Naive thymus-derived CD4-positive, alpha-beta T cell (primary cell): ENCODE measurements at regions not wholly inside any gene's neighbourhood (a gene's known extent, or its start where the extent isn't known, plus 50 kb on each side); places are given as distances from the start of the nearest gene placed in this dataset.

Source experiments
- ATAC-seq: fragments of 150-1000 bp; cut with Tn5 transposase; 2 replicates; pipeline ENCODE4 v1.10.0; 2021; ENCODE audit warnings: mild to moderate bottlenecking, moderate library complexity
- CTCF ChIA-PET: fragments of 350-600 bp; sonication (Branson Sonifier 250); formaldehyde crosslinking; loops from one replicate; lab custom pipeline; 2021; ENCODE audit warnings: antibody characterized with exemption; lab: Charles Lee
- POLR2A ChIA-PET: fragments of 350-600 bp; sonication (Branson Sonifier 250); formaldehyde crosslinking; loops from one replicate; lab custom pipeline; 2021; ENCODE audit warnings: antibody characterized with exemption, inconsistent platforms; lab: Charles Lee
- DNase-seq, 9 donors: peaks; one replicate each; pipeline versions ENCODE4 v3.0.0 to v3.0.0-alpha.2; 2020 to 2022; ENCODE audit warnings: mixed read lengths in 1 of 9
- H3K27ac ChIP-seq: one replicate; pipeline ENCODE4 v1.7.0; 2013; ENCODE audit warnings: mild to moderate bottlenecking, low read depth, low read length, moderate library complexity
- H3K27me3 ChIP-seq, 2 donors: one replicate each; pipeline ENCODE4 v1.7.0; 2013; ENCODE audit warnings: low read length in 2 of 2, mild to moderate bottlenecking in 2 of 2, moderate library complexity in 2 of 2; ENCODE audit not compliant: control insufficient read depth in 2 of 2, insufficient read depth in 2 of 2
- H3K36me3 ChIP-seq, 3 experiments: 1 replicate in 2 of 3; 2 replicates in 1 of 3; pipeline ENCODE4 v1.7.0; 2013; ENCODE audit warnings: low read length in 3 of 3, mild to moderate bottlenecking in 3 of 3, moderate library complexity in 1 of 3; ENCODE audit not compliant: insufficient read depth in 3 of 3, control insufficient read depth in 2 of 3
- H3K4me1 ChIP-seq, 2 donors: one replicate each; pipeline ENCODE4 v1.7.0; 2013; ENCODE audit warnings: low read length in 2 of 2, mild to moderate bottlenecking in 2 of 2, moderate library complexity in 1 of 2; ENCODE audit not compliant: control insufficient read depth in 2 of 2, insufficient read depth in 2 of 2
- H3K4me3 ChIP-seq: 2 replicates; pipeline ENCODE4 v1.7.0; 2013; ENCODE audit warnings: mild to moderate bottlenecking, low read length
- H3K9me3 ChIP-seq, 3 experiments: 1 replicate in 2 of 3; 2 replicates in 1 of 3; pipeline ENCODE4 v1.7.0; 2013; ENCODE audit warnings: low read length in 3 of 3; ENCODE audit not compliant: control insufficient read depth in 2 of 3
- H3K27ac Mint-ChIP-seq, 9 donors: one replicate each; pipeline ENCODE4 v1.8.0; 2020 to 2022; ENCODE audit warnings: mixed read lengths in 9 of 9, mild to moderate bottlenecking in 8 of 9, moderate library complexity in 5 of 9, inconsistent platforms in 2 of 9
- H3K27me3 Mint-ChIP-seq, 5 donors: one replicate each; pipeline ENCODE4 v1.8.0; 2021 to 2022; ENCODE audit warnings: mixed read lengths in 5 of 5, mild to moderate bottlenecking in 1 of 5
- H3K36me3 Mint-ChIP-seq, 5 donors: one replicate each; pipeline ENCODE4 v1.8.0; 2020 to 2022; ENCODE audit warnings: mixed read lengths in 5 of 5, mild to moderate bottlenecking in 3 of 5, inconsistent platforms in 1 of 5
- H3K4me1 Mint-ChIP-seq, 7 donors: one replicate each; pipeline ENCODE4 v1.8.0; 2020 to 2022; ENCODE audit warnings: mixed read lengths in 7 of 7, mild to moderate bottlenecking in 3 of 7, inconsistent platforms in 1 of 7
- H3K4me3 Mint-ChIP-seq, 10 donors: one replicate each; pipeline ENCODE4 v1.8.0; 2020 to 2022; ENCODE audit warnings: mild to moderate bottlenecking in 10 of 10, mixed read lengths in 10 of 10, moderate library complexity in 6 of 10, inconsistent platforms in 2 of 10
- H3K9me3 Mint-ChIP-seq, 11 donors: one replicate each; pipeline ENCODE4 v1.8.0; 2020 to 2022; ENCODE audit warnings: mixed read lengths in 11 of 11, mild to moderate bottlenecking in 4 of 11, inconsistent platforms in 1 of 11, moderate library complexity in 1 of 11
- intact Hi-C, 2 donors: fragments of 100-400 bp; cut with micrococcal nuclease; formaldehyde crosslinking; loops; one replicate each; pipeline ENCODE4 v1.15.1; 2023

GRCh38 chr7:68025369-68025768, 1028.7 kb downstream of the TYW1 start:
- intact Hi-C loops, result no loop called here
- CTCF ChIA-PET, result no interaction called here
- H3K4me1 ChIP-seq, result no peaks in the 10 kb centered on the region

DNA sequence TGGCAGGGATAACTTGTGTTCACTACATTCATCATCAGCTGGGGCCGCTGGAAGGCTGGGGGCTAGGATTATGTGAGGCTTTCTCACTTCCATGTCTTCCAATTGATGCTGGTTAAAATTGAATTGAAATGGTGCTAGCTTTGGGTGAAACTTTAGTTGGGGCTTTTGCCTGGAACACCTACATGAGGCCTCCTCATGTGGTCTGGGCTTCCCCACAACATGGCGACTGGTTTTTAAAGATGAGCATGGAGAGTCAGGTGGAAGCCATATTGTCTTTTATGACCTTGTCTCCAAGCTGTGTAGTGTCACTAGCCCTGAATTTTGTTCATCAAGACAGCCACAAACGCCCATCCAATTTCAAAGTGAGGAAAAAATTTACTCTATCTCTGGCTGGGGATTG, 1033.9 kb downstream of the TYW1 start:
- Histone ChIP-seq H3K4me1 (no peaks in the 10 kb centered on the region), H3K4me3 (no peak overlapping the region), H3K27me3 (no peaks in the 10 kb centered on the region), H3K9me3 (no peaks in the 10 kb centered on the region), H3K27ac (no peak overlapping the region), H3K36me3 (no peaks in the 10 kb centered on the region)
- Mint-ChIP-seq H3K36me3 (peaks cover 0 to 9% (median 0%) of the 10 kb centered on the region in 5 donors), H3K4me3 (no peak overlapping the region), H3K27ac (no peak overlapping the region), H3K9me3 (peaks cover 0 to 47% (median 14%) of the 10 kb centered on the region in 11 donors), H3K4me1 (no peaks in the 10 kb centered on the region), H3K27me3 (no peaks in the 10 kb centered on the region)
- DNase-seq (no peak), ATAC-seq (no peak)
- POLR2A ChIA-PET, result no interaction called here
- intact Hi-C loops, result no loop called here
- CTCF ChIA-PET, result no interaction called here

More at GRCh38 chr7:68025369-68025768, 1028.7 kb downstream of the TYW1 start:
- ATAC-seq, result no peak
- no peak overlapping the region for H3K27ac ChIP-seq
- no peak overlapping the region for H3K4me3 ChIP-seq
- H3K9me3 Mint-ChIP-seq, result peaks cover 0 to 25% (median 10%) of the 10 kb centered on the region in 11 donors
- peaks cover 0 to 4% (median 0%) of the 10 kb centered on the region in 5 donors for H3K36me3 Mint-ChIP-seq
- no peak overlapping the region for H3K27ac Mint-ChIP-seq
- no peak overlapping the region for H3K4me3 Mint-ChIP-seq
- no peaks in the 10 kb centered on the region for H3K4me1 Mint-ChIP-seq
- POLR2A ChIA-PET, result no interaction called here
- no peaks in the 10 kb centered on the region for H3K36me3 ChIP-seq
- DNase-seq, result no peak
- no peaks in the 10 kb centered on the region for H3K9me3 ChIP-seq
- no peaks in the 10 kb centered on the region for H3K27me3 Mint-ChIP-seq
- H3K27me3 ChIP-seq, result no peaks in the 10 kb centered on the region

- peaks cover 0 to 43% (median 13%) of the 10 kb centered on the region in 11 donors for H3K9me3 Mint-ChIP-seq
- Histone ChIP-seq H3K4me3 (no peak overlapping the region), H3K27ac (no peak overlapping the region), H3K27me3 (no peaks in the 10 kb centered on the region), H3K36me3 (no peaks in the 10 kb centered on the region), H3K4me1 (no peaks in the 10 kb centered on the region), H3K9me3 (no peaks in the 10 kb centered on the region)
- CTCF ChIA-PET, result no interaction called here
- H3K36me3 Mint-ChIP-seq, result peaks cover 0 to 6% (median 0%) of the 10 kb centered on the region in 5 donors
- H3K4me3 Mint-ChIP-seq, result no peak overlapping the region
- H3K27me3 Mint-ChIP-seq, result no peaks in the 10 kb centered on the region
- intact Hi-C loops, result no loop called here
- ATAC-seq (no peak), DNase-seq (no peak)
- H3K27ac Mint-ChIP-seq, result no peak overlapping the region
- no peaks in the 10 kb centered on the region for H3K4me1 Mint-ChIP-seq
- POLR2A ChIA-PET, result no interaction called here
Measured at GRCh38 chr7:68031180-68031943, 1034.7 kb downstream of the TYW1 start.

GRCh38 chr7:68038621-68039314, 1042.1 kb downstream of the TYW1 start:
- Mint-ChIP-seq H3K27me3 (peaks cover 0 to 5% (median 0%) of the 10 kb centered on the region in 5 donors), H3K27ac (no peak overlapping the region), H3K4me1 (peaks cover 0 to 2% (median 0%) of the 10 kb centered on the region in 7 donors), H3K9me3 (peaks cover 0 to 20% (median 9%) of the 10 kb centered on the region in 11 donors), H3K36me3 (no peaks in the 10 kb centered on the region), H3K4me3 (no peak overlapping the region)
- intact Hi-C loops, result no loop called here
- Histone ChIP-seq H3K9me3 (no peaks in the 10 kb centered on the region), H3K27ac (no peak overlapping the region), H3K27me3 (no peaks in the 10 kb centered on the region), H3K36me3 (no peaks in the 10 kb centered on the region), H3K4me1 (no peaks in the 10 kb centered on the region), H3K4me3 (no peak overlapping the region)
- ATAC-seq (no peak), DNase-seq (no peak)
- ChIA-PET POLR2A (no interaction called here), CTCF (no interaction called here)

DNA sequence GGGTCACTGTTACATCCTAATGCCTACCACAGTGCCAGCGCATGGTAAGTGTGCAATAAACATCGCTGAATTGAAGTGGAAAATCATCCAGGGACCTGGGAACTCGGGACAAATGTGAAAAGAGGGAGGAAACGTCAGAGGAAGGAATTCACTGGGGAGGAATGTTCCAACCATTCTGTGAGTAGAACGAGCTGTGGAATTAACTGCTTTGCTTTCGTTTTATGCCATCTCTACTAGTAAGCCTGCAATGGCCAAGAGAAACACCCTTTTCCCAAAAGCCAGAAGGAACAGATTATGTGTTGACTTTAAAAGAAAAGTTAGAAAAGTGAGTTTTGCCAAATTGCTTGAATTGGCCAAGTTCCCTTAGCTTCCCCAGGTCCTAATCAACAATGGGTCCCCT, 1044.9 kb downstream of the TYW1 start:
- Mint-ChIP-seq H3K4me1 (peaks cover 0 to 2% (median 0%) of the 10 kb centered on the region in 7 donors), H3K9me3 (peaks cover 3 to 28% (median 9%) of the 10 kb centered on the region in 11 donors), H3K27me3 (peaks cover 0 to 5% (median 0%) of the 10 kb centered on the region in 5 donors), H3K27ac (no peak overlapping the region), H3K4me3 (no peak overlapping the region), H3K36me3 (peaks cover 0 to 4% (median 0%) of the 10 kb centered on the region in 5 donors)
- ChIA-PET CTCF (no interaction called here), POLR2A (no interaction called here)
- no peak overlapping the region for H3K4me3 ChIP-seq
- H3K4me1 ChIP-seq, result no peaks in the 10 kb centered on the region
- ATAC-seq (no peak), DNase-seq (no peak)
- intact Hi-C loops, result no loop called here
- no peaks in the 10 kb centered on the region for H3K27me3 ChIP-seq
- H3K27ac ChIP-seq, result no peak overlapping the region
- H3K36me3 ChIP-seq, result no peaks in the 10 kb centered on the region
- H3K9me3 ChIP-seq, result no peaks in the 10 kb centered on the region

DNA sequence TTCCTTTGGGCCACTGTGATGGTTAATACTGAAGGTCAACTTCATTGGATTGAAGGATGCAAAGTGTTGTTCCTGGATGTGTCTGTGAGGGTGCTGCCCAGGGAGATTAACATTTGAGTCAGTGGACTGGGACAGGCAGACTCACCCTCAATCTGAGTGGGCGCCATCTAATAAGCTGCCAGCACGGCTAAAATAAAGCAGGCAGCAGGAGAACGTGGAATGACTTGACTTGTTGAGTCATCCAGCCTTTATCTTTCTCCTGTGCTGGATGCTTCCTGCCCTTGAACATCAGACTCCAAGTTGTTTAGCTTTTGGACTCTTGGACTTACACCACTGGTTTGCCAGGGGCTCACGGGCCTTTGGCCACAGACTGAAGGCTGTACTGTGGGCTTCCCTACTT, 1046.9 kb downstream of the TYW1 start:
- Mint-ChIP-seq H3K27me3 (no peaks in the 10 kb centered on the region), H3K27ac (no peak overlapping the region), H3K4me3 (no peak overlapping the region), H3K9me3 (peaks cover 1 to 25% (median 9%) of the 10 kb centered on the region in 11 donors), H3K4me1 (peaks cover 0 to 2% (median 0%) of the 10 kb centered on the region in 7 donors), H3K36me3 (peaks cover 0 to 4% (median 0%) of the 10 kb centered on the region in 5 donors)
- H3K9me3 ChIP-seq, result no peaks in the 10 kb centered on the region
- H3K27me3 ChIP-seq, result no peaks in the 10 kb centered on the region
- intact Hi-C loops, result no loop called here
- CTCF ChIA-PET, result no interaction called here
- no peak for ATAC-seq
- no peaks in the 10 kb centered on the region for H3K36me3 ChIP-seq
- no peak overlapping the region for H3K27ac ChIP-seq
- POLR2A ChIA-PET, result no interaction called here
- DNase-seq, result no peak
- no peak overlapping the region for H3K4me3 ChIP-seq
- no peaks in the 10 kb centered on the region for H3K4me1 ChIP-seq
